Ecto neural progenitor cell (in vitro differentiated cells): ENCODE measurements at regions not wholly inside any gene's neighbourhood (a gene's known extent, or its start where the extent isn't known, plus 50 kb on each side); places are given as distances from the start of the nearest gene placed in this dataset.

Source experiments
- DNase-seq: peaks from one replicate; pipeline ENCODE4 v3.0.0-alpha.2; 2018; ENCODE audit warnings: low spot score

GRCh38 chr4:180500154-180500553 lies 1743.0 kb upstream of the TENM3 start:
- DNase-seq, result no peak

- DNase-seq, result no peak
These were observed 1730.3 kb upstream of the TENM3 start for GRCh38 chr4:180512801-180513475.

GRCh38 chr4:180518906-180519305 lies 1724.3 kb upstream of the TENM3 start:
- no peak for DNase-seq

GRCh38 chr4:180521181-180521580 lies 1722.0 kb upstream of the TENM3 start:
- no peak for DNase-seq

GRCh38 chr4:180525523-180526077 lies 1717.6 kb upstream of the TENM3 start:
- DNase-seq, result no peak

- no peak for DNase-seq
These were observed 1715.2 kb upstream of the TENM3 start for GRCh38 chr4:180528003-180528402.

- DNase-seq, result no peak
These were observed 1712.4 kb upstream of the TENM3 start for GRCh38 chr4:180530787-180531186.

GRCh38 chr4:180532691-180533090 lies 1710.5 kb upstream of the TENM3 start:
- no peak for DNase-seq

GRCh38 chr4:180538384-180539057 lies 1704.7 kb upstream of the TENM3 start:
- DNase-seq, result no peak

GRCh38 chr4:180539284-180539683 lies 1703.9 kb upstream of the TENM3 start:
- no peak for DNase-seq

- DNase-seq, result no peak
These were observed 1701.5 kb upstream of the TENM3 start for GRCh38 chr4:180541678-180542077.

GRCh38 chr4:180542445-180543100 lies 1700.6 kb upstream of the TENM3 start:
- DNase-seq, result no peak

- DNase-seq, result no peak
These were observed 1693.1 kb upstream of the TENM3 start for GRCh38 chr4:180550106-180550505.

- no peak for DNase-seq
These were observed 1685.9 kb upstream of the TENM3 start for GRCh38 chr4:180557348-180557747.

GRCh38 chr4:180557950-180558349 lies 1685.3 kb upstream of the TENM3 start:
- DNase-seq, result no peak

GRCh38 chr4:180558427-180558826 lies 1684.8 kb upstream of the TENM3 start:
- DNase-seq, result no peak

GRCh38 chr4:180560896-180561295 lies 1682.3 kb upstream of the TENM3 start:
- no peak for DNase-seq

- no peak for DNase-seq
These were observed 1679.2 kb upstream of the TENM3 start for GRCh38 chr4:180564026-180564425.

- DNase-seq, result no peak
These were observed 1678.8 kb upstream of the TENM3 start for GRCh38 chr4:180564448-180564847.

GRCh38 chr4:180565856-180566431 lies 1677.3 kb upstream of the TENM3 start:
- no peak for DNase-seq

GRCh38 chr4:180566492-180566891 lies 1676.7 kb upstream of the TENM3 start:
- no peak for DNase-seq

GRCh38 chr4:180567080-180567479 lies 1676.1 kb upstream of the TENM3 start:
- no peak for DNase-seq
